ENCODE measurements at regions not wholly inside any gene's neighbourhood (a gene's known extent, or its start where the extent isn't known, plus 50 kb on each side); places are given as distances from the start of the nearest gene placed in this dataset.
"Not testable (repeated sequence)": the region's sequence is repeated elsewhere in the genome, so short reads cannot be mapped to it uniquely, and the experiment has no call there.

DNA sequence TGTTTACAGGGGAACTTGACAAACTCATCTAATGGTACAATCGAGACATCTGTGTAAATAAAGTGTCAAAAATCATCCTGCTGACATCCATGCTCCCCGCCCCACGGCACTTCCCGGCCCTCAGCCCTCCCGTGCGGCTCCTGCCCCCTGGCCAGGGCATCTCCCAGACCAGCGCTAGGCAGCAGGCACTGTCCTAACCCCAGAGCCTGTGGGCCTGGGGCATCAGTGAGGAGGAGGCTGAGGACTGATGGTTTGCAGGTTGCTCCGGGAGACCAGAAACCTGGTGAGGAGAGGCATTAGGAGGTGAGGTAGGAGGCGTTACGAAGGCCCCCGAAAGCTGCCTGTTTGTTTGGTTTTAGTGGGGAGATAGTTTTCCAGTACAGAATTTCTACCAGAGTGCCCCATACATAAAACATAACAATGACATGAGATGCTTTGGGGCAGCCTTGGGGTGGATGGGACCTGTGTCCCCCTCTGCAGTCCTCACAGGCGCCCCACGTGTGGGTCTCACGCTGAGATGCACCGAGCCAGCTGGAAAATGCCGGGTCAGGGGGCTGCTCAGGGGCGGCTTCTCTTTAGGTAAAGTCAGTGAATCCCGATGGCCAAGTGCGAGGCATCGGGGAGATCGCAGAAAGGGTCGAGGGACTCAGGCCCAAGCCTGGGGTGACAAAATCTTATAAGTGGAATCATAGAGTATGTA, 114.2 kb downstream of the RTP5 start:
- no peak for DNase-seq (ENCODE audit: low read depth)

DNA sequence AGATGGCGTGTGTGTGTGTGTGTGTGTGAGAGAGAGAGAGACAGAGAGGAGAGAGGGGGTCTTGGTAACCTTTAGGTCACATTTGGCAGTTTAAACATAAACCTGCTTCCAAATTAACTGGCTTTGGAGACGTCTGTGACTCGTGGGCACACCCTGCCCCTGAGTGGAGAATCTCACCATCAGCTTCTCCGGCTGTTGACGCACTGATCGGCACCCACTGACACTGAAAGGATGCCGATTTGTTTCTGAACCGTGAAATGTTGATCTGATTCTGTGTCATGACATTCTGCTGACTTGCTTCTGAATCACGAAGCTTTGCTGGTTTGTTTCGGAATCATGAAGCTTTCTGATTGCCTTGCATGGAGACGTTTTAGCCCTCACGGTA, 114.7 kb downstream of the RTP5 start:
- DNase-seq (ENCODE audit: low read depth): no peak

DNA sequence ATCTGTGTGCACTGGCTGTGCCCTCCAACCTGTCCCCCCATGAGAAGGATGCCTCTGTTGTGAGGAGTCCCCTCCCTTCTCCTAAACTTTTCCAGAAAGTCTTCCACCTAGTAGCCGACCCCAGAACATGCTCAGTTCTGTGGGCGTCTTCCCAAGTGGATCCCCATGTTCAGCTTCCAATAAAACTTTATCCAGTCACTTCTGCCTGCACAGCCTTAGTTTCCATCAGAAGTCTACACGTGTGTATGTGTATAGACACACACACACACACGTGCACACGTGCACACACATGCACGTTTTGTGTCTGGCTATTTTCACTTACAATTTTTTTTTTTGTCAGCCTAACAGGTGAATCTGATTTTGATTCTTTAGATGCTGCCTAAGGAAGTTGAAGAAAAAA, 115.1 kb downstream of the RTP5 start:
- DNase-seq (ENCODE audit: low read depth): no peak

GRCh38 chr2:241985161-241985985, 115.8 kb downstream of the RTP5 start:
- not testable (repeated sequence) for DNase-seq (ENCODE audit: low read depth)

GRCh38 chr2:241985986-241986329, 116.4 kb downstream of the RTP5 start:
- DNase-seq (ENCODE audit: low read depth): no peak

- no peak for DNase-seq (ENCODE audit: low read depth)
Measured at GRCh38 chr2:241986836-241987641, 117.5 kb downstream of the RTP5 start.

DNA sequence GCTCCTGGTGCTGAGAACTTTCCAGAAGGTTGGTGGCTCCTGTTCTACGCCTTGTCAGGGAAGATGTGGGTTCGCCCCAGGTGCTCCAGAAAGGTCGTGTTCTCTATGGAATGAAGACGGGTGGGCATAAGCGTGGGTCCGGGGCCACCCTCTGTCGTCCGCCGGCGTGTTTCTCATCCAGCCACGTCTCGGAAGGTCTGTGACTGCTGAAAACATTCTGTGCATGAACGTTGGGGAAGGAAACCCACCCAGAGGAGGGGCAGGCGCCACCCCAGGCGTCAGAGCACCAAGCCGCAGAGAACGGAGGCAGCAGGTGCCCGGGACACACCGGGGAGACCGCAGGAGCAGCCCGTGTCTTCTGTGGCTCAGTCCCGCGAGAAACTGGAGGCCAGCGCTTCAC, 118.2 kb downstream of the RTP5 start:
- DNase-seq (ENCODE audit: low read depth): no peak

GRCh38 chr2:241988146-241988545, 118.6 kb downstream of the RTP5 start:
- DNase-seq (ENCODE audit: low read depth): no peak

- DNase-seq (ENCODE audit: low read depth): no peak
Measured at GRCh38 chr2:241989074-241989473, 119.5 kb downstream of the RTP5 start.

DNA sequence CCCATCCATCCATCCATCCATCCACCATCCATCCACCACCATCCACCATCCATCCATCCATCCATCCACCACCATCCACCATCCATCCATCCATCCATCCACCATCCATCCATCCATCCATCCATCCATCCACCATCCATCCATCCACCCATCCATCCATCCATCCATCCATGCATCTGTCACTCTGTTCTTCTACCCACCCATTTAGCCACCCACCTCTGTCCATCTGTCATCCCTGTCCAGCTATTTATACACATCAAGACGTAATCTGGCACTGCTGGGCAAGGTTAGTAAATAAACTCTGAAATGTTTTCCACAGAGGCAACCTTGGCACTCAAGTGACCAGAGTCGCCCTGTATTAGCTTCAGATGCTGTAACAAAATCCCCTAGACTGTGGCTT, 120.9 kb downstream of the RTP5 start:
- no peak for DNase-seq (ENCODE audit: low read depth)

- no peak for DNase-seq (ENCODE audit: low read depth)
Measured at GRCh38 chr2:241991299-241991698, 121.8 kb downstream of the RTP5 start.

- no peak for DNase-seq (ENCODE audit: low read depth)
Measured at GRCh38 chr2:241992753-241993152, 123.2 kb downstream of the RTP5 start.

GRCh38 chr2:241993386-241994005, 124.0 kb downstream of the RTP5 start:
- DNase-seq (ENCODE audit: low read depth): no peak

GRCh38 chr2:241994086-241994485, 124.6 kb downstream of the RTP5 start:
- no peak for DNase-seq (ENCODE audit: low read depth)

GRCh38 chr2:241994556-241995213, 125.2 kb downstream of the RTP5 start:
- DNase-seq (ENCODE audit: low read depth): no peak

GRCh38 chr2:241996100-241996499, 126.6 kb downstream of the RTP5 start:
- no peak for DNase-seq (ENCODE audit: low read depth)

DNA sequence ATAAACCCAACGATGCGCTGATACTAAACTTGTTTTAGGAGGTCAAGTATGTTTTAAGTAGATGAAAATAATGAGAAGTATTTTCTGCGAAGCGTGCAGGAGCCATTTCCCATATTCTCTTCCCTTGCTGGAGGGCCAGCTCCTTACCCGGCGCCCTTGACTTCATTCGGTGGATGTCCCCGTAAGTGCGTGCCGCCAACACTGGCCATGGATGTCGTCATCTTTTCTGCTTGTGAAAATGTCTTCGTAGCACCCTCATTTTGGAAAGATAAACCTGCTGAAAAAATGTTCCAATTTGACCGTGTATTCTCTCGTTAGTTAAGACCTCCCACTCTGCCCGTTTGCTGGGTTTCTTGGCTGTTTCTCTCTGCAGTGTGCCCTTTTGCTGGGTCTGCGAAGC, 127.5 kb downstream of the RTP5 start:
- DNase-seq (ENCODE audit: low read depth): no peak

DNA sequence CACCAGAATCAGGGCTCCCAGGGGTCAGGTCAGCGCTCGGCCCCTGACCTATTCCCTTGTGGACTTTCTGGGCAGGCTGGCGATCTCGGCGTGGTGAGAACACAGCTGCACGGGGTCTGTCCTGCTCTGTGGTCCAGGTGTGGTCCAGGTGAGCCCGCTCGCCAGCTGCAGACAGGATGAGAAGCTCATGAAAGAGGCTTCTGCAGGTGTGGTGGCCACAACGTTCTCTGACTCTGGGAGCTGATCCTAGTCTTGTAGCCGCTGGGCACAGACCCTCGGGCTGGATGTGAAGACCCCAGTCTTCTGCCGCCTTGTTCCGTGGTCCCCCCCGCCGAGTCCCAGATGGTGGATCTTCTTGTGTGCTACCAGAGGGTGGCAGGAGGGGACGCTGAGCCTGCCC, 129.7 kb downstream of the RTP5 start:
- no peak for DNase-seq (ENCODE audit: low read depth)

DNA sequence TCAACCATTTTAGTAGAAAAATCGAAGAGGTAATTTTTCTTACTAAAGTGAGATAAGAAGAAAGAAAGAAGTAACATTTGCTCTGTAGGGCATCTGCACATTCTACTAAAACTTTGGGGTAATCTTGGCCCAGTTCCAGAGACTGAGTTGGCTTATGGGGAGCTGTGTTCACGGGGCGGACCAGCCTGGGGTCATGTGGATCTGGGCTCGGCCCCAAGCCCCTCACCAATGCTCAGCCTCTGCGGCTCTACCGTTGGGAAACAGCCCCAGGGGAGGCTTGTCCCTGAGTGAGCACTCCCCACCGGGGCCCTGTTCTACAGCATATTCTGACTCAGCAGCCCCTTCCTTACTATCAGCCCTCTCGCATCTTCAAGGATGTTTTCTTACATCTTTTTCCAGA, 132.3 kb downstream of the RTP5 start:
- no peak for DNase-seq (ENCODE audit: low read depth)

- no peak for DNase-seq (ENCODE audit: low read depth)
Measured at GRCh38 chr2:242002944-242003343, 133.4 kb downstream of the RTP5 start.

- DNase-seq (ENCODE audit: low read depth): no peak
Measured at GRCh38 chr2:242004223-242004901, 134.8 kb downstream of the RTP5 start.

DNA sequence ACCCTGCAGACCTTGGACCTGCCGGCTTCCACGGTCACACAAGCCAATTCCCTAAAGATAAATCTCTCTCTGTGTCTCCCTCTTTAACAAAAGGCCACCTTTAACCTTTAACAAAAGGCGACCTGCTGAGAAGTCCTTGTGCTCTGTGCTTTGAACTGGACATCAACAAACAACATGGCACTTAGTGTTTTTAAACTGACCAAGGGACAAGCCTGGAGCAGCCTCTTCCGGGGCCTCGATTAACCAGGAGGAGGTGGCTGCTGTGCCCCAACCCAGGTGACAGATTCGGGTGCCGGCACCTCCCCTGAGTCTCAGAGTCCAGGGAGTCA, 135.3 kb downstream of the RTP5 start:
- DNase-seq (ENCODE audit: low read depth): no peak

Data from stimulated activated CD8-positive, alpha-beta memory T cell treated with anti-CD3 and anti-CD28 coated beads, Interleukin-7, amount 100 ng/mL, for 24 hours (primary cell).